GM18868 (cell line): ENCODE measurements at regions not wholly inside any gene's neighbourhood (a gene's known extent, or its start where the extent isn't known, plus 50 kb on each side); places are given as distances from the start of the nearest gene placed in this dataset.

Experiments
- ATAC-seq: cut with Tn5 transposase; IDR thresholded peaks from one replicate; pipeline ENCODE4 v1.9.1; 2021; ENCODE audit warnings: mild to moderate bottlenecking, moderate library complexity; ENCODE audit not compliant: unreplicated experiment

DNA sequence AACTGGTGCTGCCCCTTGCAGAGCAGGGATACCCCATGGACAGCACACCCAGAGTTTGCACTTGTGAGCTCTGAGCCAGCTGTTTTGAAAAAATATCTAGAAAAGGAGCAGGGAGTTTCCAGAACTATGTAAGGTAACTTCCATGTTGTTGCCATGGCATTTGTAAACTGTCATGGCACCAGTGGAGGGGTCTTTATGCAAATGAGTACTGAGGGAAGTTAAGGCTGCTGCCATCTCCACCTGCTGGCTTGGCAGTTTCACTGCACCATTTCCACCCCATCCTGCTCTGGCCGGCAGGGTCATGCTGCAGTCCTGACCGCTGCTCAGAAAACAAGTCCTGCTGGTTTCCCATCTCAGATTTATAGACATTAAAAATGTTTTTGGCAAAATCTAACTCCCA, 52.3 kb upstream of the SNTG2 start:
- ATAC-seq = peak; percentile 92

DNA sequence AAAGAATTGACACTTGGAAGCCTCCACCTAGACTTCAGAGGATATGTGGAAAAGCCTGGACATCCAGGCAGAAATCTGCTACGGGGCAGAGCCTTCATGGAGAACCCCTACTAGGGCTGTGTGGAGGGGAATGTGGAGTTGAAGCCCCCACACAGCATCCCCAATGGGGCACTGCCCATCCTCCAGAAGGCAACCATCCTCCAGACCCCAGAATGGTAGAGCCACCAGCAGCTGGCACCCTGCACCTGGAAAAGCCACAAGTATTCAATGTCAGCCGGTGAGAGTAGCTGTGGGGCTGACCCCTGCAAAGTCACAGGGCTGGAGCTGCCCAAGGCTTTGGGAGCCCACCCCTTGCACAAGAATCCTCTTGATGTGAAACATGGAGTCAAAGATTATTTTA, 53.6 kb upstream of the SNTG2 start:
- ATAC-seq = no peak

DNA sequence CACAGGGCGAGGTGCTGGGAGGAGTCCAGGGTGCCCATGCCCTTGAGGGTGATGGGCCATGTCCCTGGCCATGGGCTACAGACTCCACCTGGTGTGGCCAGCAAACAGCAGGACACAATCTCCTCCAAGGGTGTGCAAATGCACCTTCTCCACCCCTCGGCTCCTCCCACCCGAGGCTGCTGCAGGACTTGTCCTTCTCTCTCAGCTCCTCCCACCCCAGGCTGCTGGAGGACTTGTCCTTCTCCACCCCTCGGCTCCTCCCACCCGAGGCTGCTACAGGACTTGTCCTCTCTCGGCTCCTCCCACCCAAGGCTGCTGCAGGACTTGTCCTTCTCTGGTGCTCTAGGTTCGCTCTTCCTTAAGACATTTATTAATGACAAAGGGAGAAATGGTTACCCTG, 57.3 kb upstream of the SNTG2 start:
- ATAC-seq = peak; percentile 28

DNA sequence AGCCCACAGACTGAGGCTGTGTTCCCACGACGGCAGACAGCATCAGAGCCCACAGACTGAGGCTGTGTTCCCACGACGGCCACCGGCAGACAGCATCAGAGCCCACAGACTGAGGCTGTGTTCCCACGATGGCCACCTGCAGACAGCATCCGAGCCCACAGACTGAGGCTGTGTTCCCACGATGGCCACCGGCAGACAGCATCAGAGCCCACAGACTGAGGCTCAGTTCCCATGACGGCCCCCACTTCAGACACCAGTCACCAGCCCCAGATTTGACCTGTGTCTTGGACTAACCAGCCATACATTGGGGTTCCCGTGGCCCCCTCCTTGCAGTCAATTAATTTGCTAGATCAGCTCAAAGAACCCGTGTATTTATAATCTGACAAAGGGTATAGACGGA, 57.8 kb upstream of the SNTG2 start:
- no peak for ATAC-seq

DNA sequence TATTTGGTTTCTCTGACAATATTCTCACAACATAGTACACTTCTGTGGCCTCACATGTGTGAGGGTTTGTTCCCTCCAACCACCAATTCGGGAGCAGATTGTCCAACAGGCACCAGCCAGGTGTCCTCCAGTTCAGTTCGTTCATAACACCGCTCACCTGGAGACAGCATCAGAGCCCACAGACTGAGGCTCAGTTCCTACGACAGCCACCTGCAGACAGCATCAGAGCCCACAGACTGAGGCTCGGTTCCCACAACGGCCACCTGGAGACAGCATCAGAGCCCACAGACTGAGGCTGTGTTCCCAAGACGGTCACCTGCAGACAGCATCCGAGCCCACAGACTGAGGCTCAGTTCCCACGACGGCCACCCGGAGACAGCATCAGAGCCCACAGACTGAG, 58.2 kb upstream of the SNTG2 start:
- no peak for ATAC-seq

DNA sequence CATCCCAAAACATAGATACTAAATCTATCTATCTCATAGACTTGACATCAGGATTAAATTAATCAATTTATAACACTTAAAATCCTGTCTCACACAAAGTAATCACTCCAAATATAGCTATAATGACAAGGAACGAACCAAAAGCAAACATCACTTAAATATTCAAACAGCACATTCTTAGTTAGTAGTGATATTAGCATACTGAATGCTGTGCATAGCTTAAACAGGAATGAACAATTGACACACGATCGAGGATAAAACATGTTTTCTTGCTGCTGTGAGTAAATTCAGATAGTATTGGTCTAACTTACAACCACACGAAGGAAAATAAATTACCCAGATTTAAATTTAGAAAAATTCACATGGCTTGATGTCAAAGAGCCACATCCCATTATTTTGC, 58.9 kb upstream of the SNTG2 start:
- ATAC-seq = no peak

DNA sequence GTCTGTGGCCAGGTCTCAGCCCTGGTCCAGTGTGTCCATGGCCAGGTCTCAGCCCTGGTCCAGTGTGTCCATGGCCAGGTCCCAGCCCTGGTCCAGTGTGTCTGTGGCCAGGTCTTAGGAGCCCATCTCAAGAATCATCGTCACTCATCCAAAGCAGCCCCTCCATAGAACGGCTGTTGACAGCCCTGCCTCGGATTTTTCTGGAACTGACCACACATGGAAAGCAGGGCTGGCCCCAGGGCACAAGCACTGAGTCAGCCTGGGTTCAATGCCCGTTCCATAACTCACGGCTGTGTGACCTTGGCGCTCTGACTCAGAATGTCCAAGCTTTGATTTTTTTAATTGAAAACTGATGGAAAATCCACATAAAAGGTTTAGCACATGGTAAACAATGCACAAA, 59.9 kb upstream of the SNTG2 start:
- no peak for ATAC-seq

DNA sequence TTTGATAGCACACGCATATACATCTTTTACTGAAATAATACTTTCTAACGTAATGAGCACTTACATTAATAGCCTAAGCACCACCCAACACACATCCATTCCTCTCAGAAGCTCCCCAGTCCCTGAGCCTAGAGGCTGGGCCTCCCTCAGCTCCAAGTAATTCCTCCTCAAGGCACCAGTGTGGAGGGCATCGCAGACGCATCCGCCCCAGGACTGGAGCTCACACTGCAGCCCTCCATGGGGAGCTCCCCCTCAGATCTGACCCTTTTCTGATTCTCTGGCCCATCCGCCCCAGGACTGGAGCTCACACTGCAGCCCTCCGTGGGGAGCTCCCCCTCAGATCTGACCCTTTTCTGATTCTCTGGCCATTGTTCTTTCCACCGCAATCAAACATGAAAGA, 60.4 kb upstream of the SNTG2 start:
- ATAC-seq = no peak

DNA sequence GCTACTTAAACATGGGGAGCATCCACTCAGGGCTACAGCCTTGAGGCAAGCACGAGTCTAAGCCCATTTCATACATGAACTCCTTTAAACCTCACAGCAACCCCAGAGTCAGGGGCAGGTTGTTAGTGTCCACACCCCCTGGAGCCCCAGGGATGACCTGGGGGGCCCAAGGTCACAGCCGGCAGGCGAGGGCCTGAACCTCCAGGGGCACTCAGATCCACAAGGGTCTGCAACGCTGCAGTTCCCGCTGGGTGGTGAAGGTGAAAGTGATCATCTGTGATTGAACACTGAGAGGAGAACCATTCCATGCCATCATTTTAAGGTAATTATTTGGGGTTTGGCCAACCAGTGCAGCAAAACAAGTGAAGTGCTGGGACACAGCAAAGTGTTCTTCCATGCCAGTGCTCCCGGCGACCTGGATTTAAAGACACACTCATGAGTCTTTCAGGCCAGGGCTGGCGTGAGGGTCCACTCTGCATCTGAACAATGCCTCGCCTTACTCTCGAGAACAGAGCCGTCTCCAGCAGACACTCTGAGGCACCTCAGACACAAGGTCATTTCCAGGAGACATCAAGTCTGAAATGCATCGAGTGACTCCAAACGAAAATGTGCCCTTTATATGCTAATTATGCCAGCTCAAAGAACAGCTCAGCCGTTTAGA, 61.6 kb upstream of the SNTG2 start:
- no peak for ATAC-seq

DNA sequence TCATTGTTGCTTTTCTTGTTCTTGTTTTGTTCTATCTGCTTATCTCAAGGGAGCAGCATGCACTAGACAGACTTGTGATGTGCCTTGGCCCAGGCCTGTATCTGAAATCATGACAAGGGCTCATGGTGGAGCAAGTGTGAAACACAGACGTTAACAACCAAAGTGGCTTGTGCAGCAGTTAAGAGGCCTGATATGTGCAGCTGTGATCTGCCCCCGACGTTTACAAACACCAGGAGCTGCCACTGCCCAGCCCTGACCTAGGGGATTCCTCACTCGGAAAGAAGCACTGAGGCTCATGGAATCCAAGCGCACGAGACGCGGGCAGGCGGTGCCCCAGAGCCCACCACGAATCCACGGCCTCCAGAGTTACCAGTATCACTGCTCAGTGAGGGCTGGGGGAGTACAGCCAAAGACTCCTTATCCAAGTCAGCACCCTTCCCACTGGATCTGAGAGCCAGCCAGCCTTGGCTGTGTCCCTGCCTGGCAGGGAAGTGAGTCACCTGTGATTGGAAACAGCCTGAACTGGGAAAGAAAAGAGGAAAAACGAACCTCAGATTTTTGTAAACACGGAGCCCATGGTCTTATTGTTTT, 62.3 kb upstream of the SNTG2 start:
- ATAC-seq = no peak

DNA sequence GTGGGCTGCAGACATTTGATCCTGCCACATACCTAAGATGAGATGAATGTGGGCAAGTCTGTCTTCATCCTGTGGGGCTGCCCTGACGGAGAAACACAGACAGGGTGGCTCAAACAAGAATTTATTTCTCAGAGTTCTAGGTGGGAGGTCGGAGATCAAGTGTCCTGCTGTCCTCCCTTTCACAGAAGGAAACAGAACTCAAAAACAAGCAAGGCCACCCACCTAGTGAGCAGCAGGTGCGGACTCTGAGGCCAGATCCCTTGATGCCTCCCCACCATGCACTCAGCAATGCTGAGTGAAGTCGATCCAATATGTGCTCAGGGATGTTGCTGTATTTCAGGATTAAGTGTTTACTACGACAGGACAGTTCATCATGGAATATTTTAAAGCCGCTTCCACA, 63.0 kb upstream of the SNTG2 start:
- ATAC-seq = no peak

DNA sequence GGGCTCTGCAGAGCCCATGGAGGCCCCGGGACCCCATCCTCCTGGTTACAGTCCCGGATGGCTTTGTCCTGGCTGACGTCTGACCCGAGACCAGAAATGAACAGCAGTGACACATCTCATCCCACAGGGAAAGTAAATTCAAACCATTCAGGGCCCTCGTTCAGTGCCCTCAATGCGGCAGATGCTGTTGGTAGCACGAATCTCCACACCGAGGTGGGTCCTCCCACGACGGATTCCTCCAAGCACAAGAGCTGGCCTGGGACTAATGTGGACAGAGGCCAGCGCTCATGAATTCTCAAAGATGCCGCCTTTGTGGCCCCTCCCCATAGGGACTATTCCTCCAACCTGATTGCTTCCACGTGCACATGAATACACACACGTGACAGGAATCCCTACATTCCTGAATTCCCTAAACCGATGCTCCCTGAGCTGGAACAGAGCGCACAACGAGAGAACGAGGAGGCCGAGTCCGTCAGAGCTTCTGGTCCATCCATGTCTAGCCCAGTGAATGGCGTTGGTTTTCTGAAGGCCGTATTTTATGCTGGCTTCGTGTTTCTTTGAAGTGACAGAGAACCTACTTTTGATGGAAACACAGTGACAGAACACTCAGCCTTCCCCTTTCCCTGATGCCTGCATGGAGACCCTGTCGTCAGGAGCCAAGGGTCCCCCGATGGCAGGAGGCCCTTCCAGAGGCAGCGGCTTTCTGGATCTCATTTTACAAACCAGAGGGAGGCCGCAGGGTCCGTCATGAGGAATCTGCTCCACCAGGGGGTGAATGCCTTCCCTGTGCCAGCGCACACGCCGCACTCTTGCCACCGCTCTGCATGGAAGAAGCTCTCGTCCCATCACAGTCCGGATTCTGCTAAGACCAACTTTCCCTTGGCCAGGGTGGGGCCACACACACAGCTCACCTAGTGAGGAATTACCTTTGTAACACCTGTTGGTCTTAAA, 64.3 kb upstream of the SNTG2 start:
- no peak for ATAC-seq

DNA sequence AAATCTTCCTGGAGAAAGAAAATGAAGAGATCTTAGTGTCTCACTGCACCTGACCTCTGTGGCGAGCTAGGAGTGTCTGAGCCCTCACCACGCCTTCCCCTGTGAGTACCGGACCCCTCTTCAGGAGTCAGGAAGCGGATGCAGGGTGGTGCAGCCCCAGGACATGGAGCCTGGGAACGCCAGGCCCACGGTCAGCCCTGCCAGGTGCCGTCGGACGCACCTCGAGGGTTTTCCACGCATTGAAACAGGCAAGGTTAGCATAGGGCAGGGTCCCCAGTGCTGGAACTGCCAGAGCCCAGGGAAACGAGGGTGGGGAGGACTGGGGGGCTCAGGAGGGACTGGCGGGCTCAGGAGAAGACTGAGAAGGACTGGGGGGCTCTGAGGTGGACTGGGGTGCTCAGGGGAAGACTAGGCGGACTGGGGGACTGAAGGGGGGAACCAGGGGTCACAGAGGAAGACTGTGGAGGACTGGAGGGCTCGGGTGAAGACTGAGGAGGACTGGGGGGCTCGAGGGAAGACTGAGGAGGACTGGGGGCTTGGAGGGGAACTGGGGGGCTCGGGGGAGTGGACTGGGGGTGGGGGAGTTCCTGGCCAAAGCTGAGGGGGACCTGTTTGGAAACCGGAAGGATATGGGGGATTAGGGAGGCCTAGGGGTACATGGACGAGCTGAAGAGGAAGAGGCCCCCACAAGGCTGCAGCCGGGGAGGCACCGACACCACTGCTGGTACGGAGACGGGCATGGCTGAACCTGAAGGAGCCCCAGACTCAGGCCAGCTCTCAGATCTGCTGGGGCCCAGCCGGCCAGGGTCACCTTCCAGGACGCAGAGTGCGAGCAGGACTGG, 65.2 kb upstream of the SNTG2 start:
- ATAC-seq = no peak

DNA sequence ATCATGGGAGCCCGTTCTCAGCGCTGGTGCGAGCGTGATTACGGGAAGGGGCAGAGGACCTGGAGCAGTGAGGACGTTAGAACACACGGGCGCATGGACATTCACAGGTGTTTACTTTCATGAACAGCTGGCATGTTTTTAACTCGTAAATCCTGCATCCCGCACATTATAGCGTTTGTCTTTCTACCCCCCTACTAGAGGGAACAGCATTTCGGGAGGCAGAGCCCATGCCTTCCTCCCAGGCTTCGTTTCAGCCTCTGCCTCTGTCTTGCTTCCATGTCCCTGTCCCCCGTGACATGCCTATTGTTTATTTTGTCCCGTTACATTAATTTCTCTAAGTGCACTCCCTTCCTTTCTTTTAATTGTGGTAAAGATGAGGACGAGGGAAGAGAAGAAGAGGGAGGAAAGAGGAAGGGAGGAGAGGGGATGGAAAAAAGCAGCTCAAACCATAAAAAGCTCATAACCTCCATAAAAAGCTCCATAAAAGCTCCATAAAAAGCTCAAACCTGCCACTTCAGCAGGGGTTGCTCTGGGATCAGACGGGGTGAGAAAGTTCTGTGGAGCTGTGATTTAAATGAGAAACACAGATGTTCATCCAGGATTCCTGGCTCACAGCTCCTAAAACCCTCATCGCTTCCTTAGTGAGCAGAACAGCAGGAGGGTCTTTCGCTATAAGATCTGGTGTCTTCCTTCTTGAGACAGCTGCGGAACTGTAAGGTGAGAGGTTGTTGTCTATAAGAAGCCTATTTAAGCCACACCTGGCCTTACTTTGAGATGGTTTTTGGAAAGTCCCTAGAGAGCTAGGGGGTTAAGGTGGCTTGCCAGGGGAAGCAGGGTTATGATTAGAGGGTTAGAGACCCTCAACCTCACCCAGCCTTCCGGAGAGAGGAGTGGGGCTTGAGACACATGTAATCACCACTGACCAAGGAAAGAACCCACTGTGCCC, 66.6 kb upstream of the SNTG2 start:
- peak; percentile 27 for ATAC-seq

DNA sequence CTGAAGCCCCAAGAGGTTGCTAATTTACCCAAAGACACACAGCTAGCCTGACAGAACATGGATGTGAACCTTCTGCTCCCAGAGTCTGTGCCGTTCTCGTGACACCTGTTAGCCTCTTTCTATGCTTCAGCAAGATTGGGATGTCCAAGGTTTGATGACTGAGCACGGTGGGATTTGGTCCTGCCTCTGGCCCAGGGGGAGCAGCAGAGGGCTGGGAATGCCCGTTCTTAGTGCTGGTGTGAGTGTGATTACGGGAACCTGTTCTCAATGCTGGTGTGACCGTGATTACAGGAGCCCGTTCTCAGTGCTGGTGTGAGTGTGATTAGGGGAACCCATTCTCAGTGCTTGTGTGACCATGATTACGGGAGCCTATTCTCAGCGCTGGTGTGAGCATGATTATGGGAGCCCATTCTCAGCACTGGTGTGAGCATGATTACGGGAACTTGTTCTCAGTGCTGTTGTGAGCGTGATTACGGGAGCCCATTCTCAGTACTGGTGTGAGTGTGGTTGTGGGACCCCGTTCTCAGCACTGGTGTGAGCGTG, 67.3 kb upstream of the SNTG2 start:
- ATAC-seq = no peak

DNA sequence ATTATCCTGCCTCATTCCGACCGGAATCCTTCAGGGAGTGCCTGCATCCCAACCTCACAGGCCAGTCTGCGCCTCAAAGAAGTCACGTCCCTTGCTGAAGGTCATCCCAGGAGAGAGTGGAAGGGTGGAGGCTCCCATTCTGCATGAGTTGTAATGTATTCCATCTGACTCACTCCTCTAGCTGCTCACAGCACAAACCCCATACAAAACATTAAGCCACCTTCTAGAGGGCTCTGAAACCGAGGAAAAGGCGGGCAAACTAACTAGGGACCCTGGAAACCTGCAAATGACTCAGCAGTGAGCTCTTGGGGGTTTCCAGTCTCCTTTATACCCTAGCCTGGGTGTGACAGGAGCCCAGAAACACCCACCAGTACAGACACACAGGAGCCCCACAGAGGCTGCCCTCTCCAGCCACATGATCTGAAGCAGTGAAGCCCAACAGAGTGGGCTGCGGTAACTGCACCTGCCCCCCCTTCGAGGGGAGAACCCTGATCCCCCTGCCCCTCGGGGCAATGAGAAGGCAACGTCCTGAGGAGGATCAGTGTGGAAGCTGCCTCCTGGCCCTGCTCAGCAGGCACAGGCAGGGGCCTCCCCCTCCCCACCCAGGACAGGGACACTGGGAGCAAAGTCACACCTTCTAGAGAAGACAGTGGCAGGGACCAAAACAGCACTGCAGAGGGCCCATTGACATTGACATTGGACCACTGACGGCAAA, 69.3 kb upstream of the SNTG2 start:
- ATAC-seq = peak; percentile 81

DNA sequence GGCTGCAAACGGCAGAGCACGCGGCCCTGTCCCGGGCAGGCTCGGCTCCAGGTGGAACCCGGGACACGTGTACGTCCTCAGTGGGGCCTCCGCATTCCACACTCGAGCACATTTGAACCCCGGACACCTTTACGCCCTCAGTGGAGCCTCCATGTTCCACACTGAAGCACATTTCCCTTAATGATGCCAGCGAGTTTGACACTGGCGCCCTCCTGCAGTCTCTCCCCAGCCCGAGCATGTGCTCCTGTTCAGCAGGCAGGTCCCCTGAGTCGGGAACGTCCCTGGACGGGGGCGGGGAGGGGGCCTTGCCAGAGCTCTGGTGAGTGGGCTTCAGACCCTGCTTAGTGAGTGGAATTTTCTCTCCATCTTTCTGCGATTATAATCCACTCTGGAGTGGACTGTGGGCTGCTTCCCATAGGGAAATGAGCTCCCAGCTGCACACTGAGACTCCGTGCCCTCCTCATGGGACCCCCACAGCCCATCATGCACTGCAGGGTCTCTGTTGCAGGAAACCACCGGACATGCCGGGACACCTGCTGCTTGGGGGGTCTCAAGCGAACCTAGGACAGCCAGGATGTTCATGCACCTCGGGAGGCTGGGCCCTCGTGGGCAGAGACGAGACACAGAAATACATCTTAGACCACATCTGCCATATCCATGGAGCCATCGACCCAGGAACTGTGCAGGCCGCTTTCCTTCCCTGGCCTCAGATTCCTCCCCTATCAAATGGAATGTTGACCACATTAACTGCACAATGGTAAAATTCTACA, 70.3 kb upstream of the SNTG2 start:
- no peak for ATAC-seq

DNA sequence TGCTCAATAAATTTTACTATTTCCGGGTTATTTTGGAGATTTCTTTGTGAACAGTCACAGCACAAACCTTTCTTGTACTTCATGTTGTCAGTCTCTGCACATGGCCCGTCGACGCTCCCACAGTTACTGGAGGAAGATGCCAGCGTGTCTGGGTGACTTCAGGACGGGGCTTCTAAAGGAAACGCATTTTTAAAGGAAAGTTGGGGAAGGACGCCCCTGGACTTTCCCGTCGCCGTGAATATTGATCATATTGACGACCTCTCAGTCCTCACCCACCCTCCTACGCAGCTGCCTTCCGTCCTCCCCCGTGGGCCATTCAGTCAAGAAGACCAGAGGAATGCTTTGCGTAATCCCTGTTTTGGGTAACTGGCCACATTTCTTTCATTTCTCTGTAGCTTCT, 71.1 kb upstream of the SNTG2 start:
- ATAC-seq = no peak
